BE2C (cell line): ENCODE measurements at regions not wholly inside any gene's neighbourhood (a gene's known extent, or its start where the extent isn't known, plus 50 kb on each side); places are given as distances from the start of the nearest gene placed in this dataset.

ENCODE experiments used
- DNase-seq: peaks from one replicate; pipeline ENCODE4 v3.0.0-alpha.2; 2020
- H3K27me3 ChIP-seq: fragments of 250-450 bp; sonication (Bioruptor Pico); 2 replicates; pipeline ENCODE4 v1.5.1; 2020; ENCODE audit warnings: mild to moderate bottlenecking
- H3K36me3 ChIP-seq: fragments of 250-450 bp; sonication (Bioruptor Pico); 2 replicates; pipeline ENCODE4 v1.5.1; 2020; ENCODE audit warnings: mild to moderate bottlenecking
- H3K4me1 ChIP-seq: fragments of 250-450 bp; sonication (Bioruptor Pico); 2 replicates; pipeline ENCODE4 v1.5.1; 2020
- H3K4me3 ChIP-seq: 2 replicates; pipeline ENCODE4 v1.5.1; 2011; ENCODE audit warnings: low read depth, low read length
- H3K9me3 ChIP-seq: fragments of 250-450 bp; sonication (Bioruptor Pico); 2 replicates; pipeline ENCODE4 v1.5.1; 2020
- TF ChIP-seq, protein P1 (sequence below): IDR thresholded peaks from 2 replicates; pipeline ENCODE4 v1.5.1; 2012; ENCODE audit warnings: mild to moderate bottlenecking, low read depth, low read length

DNA sequence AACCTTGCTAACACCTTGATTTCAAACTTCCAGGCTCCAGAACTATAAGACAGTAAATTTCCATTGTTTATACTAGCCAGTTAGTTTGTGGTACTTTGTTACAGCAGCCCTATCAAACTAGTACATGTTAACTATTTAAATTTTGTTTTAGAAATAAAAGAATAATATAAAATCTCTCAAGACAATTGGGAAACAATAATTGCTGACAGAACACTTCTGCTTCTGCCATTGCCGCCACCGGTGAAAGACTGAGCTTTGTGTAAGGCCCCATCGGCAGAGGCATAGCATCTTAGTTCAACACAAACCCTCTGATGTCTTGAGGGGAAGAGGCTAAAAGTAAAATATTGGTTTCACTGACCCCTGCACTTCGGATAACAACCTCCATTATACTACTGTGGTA, 1607.1 kb upstream of the SEL1L start:
- Histone ChIP-seq H3K36me3 (no peaks in the 10 kb centered on the region), H3K4me1 (no peaks in the 10 kb centered on the region), H3K27me3 (no peaks in the 10 kb centered on the region), H3K4me3 (no peak overlapping the region), H3K9me3 (no peaks in the 10 kb centered on the region)
- no peak for DNase-seq
- TF ChIP-seq, protein P1, sequence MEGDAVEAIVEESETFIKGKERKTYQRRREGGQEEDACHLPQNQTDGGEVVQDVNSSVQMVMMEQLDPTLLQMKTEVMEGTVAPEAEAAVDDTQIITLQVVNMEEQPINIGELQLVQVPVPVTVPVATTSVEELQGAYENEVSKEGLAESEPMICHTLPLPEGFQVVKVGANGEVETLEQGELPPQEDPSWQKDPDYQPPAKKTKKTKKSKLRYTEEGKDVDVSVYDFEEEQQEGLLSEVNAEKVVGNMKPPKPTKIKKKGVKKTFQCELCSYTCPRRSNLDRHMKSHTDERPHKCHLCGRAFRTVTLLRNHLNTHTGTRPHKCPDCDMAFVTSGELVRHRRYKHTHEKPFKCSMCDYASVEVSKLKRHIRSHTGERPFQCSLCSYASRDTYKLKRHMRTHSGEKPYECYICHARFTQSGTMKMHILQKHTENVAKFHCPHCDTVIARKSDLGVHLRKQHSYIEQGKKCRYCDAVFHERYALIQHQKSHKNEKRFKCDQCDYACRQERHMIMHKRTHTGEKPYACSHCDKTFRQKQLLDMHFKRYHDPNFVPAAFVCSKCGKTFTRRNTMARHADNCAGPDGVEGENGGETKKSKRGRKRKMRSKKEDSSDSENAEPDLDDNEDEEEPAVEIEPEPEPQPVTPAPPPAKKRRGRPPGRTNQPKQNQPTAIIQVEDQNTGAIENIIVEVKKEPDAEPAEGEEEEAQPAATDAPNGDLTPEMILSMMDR = no peak

DNA sequence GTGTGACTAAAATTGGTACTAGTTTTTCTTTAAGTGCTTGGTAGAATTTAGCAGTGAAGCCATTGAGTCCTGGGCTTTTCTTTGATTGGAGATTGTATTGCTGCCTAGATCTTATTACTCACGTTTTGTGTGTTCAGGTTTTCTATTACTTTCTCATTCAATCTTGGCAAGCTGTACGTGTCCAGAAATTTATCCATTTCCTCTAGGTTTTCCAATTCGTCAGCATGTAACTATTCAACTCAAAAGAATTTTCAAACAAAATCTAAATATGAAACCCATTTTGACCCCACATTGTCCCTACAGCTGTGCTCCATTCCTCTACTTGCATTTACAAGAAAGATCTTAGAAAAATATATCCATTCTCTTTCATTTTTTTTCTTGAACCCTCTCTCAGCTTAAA, 1613.4 kb upstream of the SEL1L start:
- H3K36me3 ChIP-seq = no peaks in the 10 kb centered on the region
- no peaks in the 10 kb centered on the region for H3K27me3 ChIP-seq
- DNase-seq = no peak
- TF ChIP-seq, protein P1 = no peak
- no peaks in the 10 kb centered on the region for H3K4me1 ChIP-seq
- no peaks in the 10 kb centered on the region for H3K9me3 ChIP-seq
- H3K4me3 ChIP-seq = no peak overlapping the region

DNA sequence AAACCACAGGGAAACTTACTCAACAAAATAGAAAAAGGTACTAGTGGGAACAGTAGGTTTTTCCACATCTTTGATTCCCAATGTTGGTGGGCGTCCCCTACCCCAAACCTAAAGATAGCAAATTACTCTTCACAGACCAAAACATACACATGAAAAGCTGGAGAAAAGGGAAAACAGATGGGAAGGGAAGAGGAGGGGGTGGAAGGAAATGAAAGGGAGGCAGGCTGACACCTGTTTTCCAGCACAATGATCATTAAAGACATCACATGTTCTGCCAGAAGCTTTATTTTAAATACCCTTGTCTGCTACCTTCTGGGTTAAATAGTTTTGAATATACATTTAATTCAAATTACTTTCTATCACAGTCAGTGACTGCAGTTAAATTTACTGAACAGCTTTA, 1617.9 kb upstream of the SEL1L start:
- no peaks in the 10 kb centered on the region for H3K4me1 ChIP-seq
- no peaks in the 10 kb centered on the region for H3K27me3 ChIP-seq
- no peak for DNase-seq
- H3K36me3 ChIP-seq = no peaks in the 10 kb centered on the region
- no peaks in the 10 kb centered on the region; the same call in 1 of the 2 replicates for H3K9me3 ChIP-seq
- TF ChIP-seq, protein P1 = no peak
- H3K4me3 ChIP-seq = no peak overlapping the region

DNA sequence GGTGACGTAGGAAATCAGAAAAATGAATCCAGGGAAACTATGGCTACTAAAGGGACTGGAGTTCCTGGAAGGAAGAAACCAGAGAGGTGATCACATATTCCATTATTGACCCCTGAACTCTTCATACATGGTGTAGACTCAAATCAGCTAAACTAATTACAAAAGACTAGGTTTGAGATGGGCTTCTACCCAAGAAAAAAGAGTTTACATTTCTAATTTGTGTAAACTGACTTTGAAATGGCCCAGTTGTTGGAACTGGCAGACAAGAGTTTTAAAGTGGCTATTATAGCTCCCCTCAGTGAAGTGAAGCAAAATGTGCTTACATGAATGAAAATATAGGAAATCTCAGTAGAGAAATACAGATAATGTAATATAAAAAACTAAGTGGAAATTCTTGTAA, 1619.4 kb upstream of the SEL1L start:
- H3K27me3 ChIP-seq = no peaks in the 10 kb centered on the region
- TF ChIP-seq, protein P1 = no peak
- no peaks in the 10 kb centered on the region for H3K36me3 ChIP-seq
- H3K9me3 ChIP-seq = no peaks in the 10 kb centered on the region; the same call in 1 of the 2 replicates
- DNase-seq = no peak
- H3K4me3 ChIP-seq = no peak overlapping the region
- H3K4me1 ChIP-seq = no peaks in the 10 kb centered on the region

DNA sequence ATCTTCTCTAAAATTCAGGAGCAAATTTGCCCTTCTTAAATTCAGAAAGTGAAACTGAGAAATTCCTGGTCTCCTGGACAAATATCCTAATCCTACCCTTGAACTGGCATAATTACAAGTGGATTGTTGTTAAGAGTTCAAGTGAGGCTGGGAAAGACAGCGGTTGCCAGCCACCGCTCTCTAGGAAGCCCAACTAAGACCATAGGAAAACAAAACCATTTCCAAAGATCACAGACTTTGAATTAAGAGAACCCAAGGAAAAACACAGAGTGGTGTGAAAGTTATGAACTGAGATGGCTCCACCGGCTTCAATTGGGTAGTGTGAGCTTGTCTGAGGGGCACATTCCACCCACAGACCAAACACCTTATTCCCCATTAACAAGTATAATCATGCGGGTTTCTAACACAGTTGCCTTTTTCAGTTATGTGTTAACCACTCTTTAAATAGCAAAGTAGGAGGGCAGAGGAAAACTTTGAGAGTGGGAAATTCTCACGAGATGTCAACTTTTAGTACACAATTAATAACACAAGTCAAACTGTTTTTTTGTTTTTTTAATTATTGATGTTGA, 1628.8 kb upstream of the SEL1L start:
- TF ChIP-seq, protein P1 = no peak
- DNase-seq = no peak

DNA sequence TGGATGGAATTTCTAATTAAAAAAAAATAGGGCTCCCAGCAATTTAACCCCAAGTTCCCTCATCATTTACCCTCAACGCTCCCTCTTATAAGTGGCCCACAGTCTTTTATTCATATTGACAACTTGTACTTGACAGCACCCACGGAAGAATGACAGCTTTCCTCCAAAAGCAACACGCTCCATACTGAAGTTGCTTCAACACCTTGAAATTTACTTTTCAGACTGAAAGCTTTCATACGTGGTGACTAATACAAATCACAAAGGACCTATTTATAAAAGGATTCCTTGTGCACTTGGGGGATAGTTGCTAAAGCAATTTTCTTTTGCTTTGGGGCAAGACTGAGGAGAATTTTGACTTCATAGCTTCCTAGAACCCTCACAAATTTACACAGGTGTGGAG, 1629.4 kb upstream of the SEL1L start:
- DNase-seq = no peak
- no peaks in the 10 kb centered on the region for H3K27me3 ChIP-seq
- TF ChIP-seq, protein P1 = no peak
- no peaks in the 10 kb centered on the region for H3K4me1 ChIP-seq
- H3K9me3 ChIP-seq = no peaks in the 10 kb centered on the region
- no peaks in the 10 kb centered on the region for H3K36me3 ChIP-seq
- H3K4me3 ChIP-seq = no peak overlapping the region

More for the DNA sequence above, 1628.8 kb upstream of the SEL1L start:
- no peaks in the 10 kb centered on the region for H3K4me1 ChIP-seq
- no peaks in the 10 kb centered on the region for H3K27me3 ChIP-seq
- no peak overlapping the region for H3K4me3 ChIP-seq
- H3K9me3 ChIP-seq = no peaks in the 10 kb centered on the region
- H3K36me3 ChIP-seq = no peaks in the 10 kb centered on the region
